K562 (cell line): ENCODE measurements at regions not wholly inside any gene's neighbourhood (a gene's known extent, or its start where the extent isn't known, plus 50 kb on each side); places are given as distances from the start of the nearest gene placed in this dataset.

ENCODE experiments used
- ATAC-seq: fragments of 200-7000 bp; cut with Tn5 transposase; 3 replicates; pipeline ENCODE4 v1.9.1; 2020; ENCODE audit warnings: moderate library complexity
- BruUV-seq: library from RNA; stranded (reverse); fragments of 400-500 nt; replicated peaks from 2 replicates; lab custom pipeline; 2021; lab: Mats Ljungman, UMichigan
- CTCF ChIA-PET: fragments of 300-600 bp; formaldehyde crosslinking; extraction: SDS; loops from one replicate; lab custom pipeline; 2021; ENCODE audit warnings: low intra/inter-chr PET ratio; lab: Yijun Ruan, JAX
- POLR2A ChIA-PET: fragments of 300-600, 350-650 bp; sonication (Branson Sonifier 250); formaldehyde crosslinking; extraction: SDS; loops from one replicate; lab custom pipeline; 2021; ENCODE audit warnings: antibody characterized with exemption, inconsistent platforms; lab: Yijun Ruan, JAX
- DNase-seq, 4 experiments: peaks; one replicate each; pipeline versions ENCODE4 v3.0.0 to v3.0.0-alpha.2; 2011 to 2018; ENCODE audit warnings: low spot score in 3 of 4, mixed read lengths in 3 of 4; ENCODE audit errors: extremely low read depth in 1 of 4
- FAIRE-seq: peaks from 2 replicates; lab custom pipeline; 2011; peaks lifted over from hg19 to GRCh38; lab: Jason Lieb, UNC
- H2AFZ ChIP-seq: 2 replicates; pipeline ENCODE4 v1.6.0; 2011; ENCODE audit warnings: low read depth, low read length, control low read depth, inconsistent platforms
- H3K27ac ChIP-seq: fragments of 200-600 bp; 3 replicates; pipeline ENCODE4 v1.8.0; 2011; ENCODE audit warnings: low read depth, mild to moderate bottlenecking, control low read depth, inconsistent platforms, low read length, moderate library complexity, mixed read lengths; ENCODE audit errors: extremely low read depth
- H3K27me3 ChIP-seq, 2 experiments: fragments of 300-600 bp in 1 of 2; 2 replicates in 1 of 2; 3 replicates in 1 of 2; pipeline versions ENCODE4 v1.6.0 to v1.8.0; 2011; ENCODE audit warnings: inconsistent platforms in 2 of 2, low read length in 2 of 2, mild to moderate bottlenecking in 1 of 2, mixed read lengths in 1 of 2, moderate library complexity in 1 of 2; ENCODE audit not compliant: control insufficient read depth in 2 of 2, insufficient read depth in 2 of 2
- H3K36me3 ChIP-seq: fragments of 300-600 bp; 3 replicates; pipeline ENCODE4 v1.8.0; 2011; ENCODE audit warnings: mild to moderate bottlenecking, low read length, inconsistent platforms; ENCODE audit not compliant: control insufficient read depth, insufficient read depth
- H3K4me1 ChIP-seq, 2 experiments: fragments of 200-600 bp in 1 of 2; replicated peaks in 1 of 2; 2 replicates in 1 of 2; 3 replicates in 1 of 2; pipeline versions ENCODE4 v1.5.1 to v1.8.0; 2011; ENCODE audit warnings: inconsistent platforms in 2 of 2, low read length in 2 of 2, mild to moderate bottlenecking in 1 of 2, mixed read lengths in 1 of 2, moderate library complexity in 1 of 2; ENCODE audit not compliant: control insufficient read depth in 2 of 2, insufficient read depth in 2 of 2
- H3K4me2 ChIP-seq: 2 replicates; pipeline ENCODE4 v1.6.1; 2011; ENCODE audit warnings: low read length, control low read depth, inconsistent platforms, mixed read lengths; ENCODE audit not compliant: insufficient read depth
- H3K4me3 ChIP-seq: fragments of 200-600 bp; sonication (generic), shearing (Covaris generic); 2 replicates; pipeline ENCODE4 v1.5.1; 2016; ENCODE audit warnings: control low read depth, inconsistent platforms
- H3K79me2 ChIP-seq: fragments of 200-600 bp; 3 replicates; pipeline ENCODE4 v1.8.0; 2011; ENCODE audit warnings: low read length, inconsistent platforms; ENCODE audit not compliant: control insufficient read depth, insufficient read depth
- H3K9ac ChIP-seq, 2 experiments: 2 replicates each; pipeline versions ENCODE4 v1.6.0 to v1.6.1; 2011; ENCODE audit warnings: low read depth in 2 of 2, low read length in 2 of 2, control low read depth in 1 of 2, inconsistent platforms in 1 of 2, mild to moderate bottlenecking in 1 of 2, mixed read lengths in 1 of 2; ENCODE audit not compliant: insufficient read depth in 1 of 2
- H3K9me1 ChIP-seq: one replicate; pipeline ENCODE4 v1.6.0; 2011; ENCODE audit warnings: inconsistent platforms, mild to moderate bottlenecking, low read length, moderate library complexity; ENCODE audit not compliant: control insufficient read depth, insufficient read depth
- H3K9me3 ChIP-seq: replicated peaks from 2 replicates; pipeline ENCODE4 v1.5.1; 2011; ENCODE audit warnings: low read depth, low read length, inconsistent platforms; ENCODE audit not compliant: control insufficient read depth, insufficient read depth
- H4K20me1 ChIP-seq: replicated peaks from 2 replicates; pipeline ENCODE4 v1.6.1; 2011; ENCODE audit warnings: low read length, inconsistent platforms, mixed read lengths; ENCODE audit not compliant: control insufficient read depth, insufficient read depth
- CREB3 ChIP-seq: fragments of 450-650 bp; conservative IDR thresholded peaks from 2 replicates; pipeline ENCODE4 v1.6.1; 2016; ENCODE audit warnings: missing genetic modification characterization, low read depth, mild to moderate bottlenecking, missing compliant biosample characterization, moderate library complexity
- FIP1L1 ChIP-seq: fragments of 200-400 bp; formaldehyde crosslinking; IDR thresholded peaks from 2 replicates; pipeline ENCODE4 v1.6.1; 2018; ENCODE audit warnings: mild to moderate bottlenecking, low read depth, low read length; ENCODE audit not compliant: poor library complexity, severe bottlenecking
- HDGF ChIP-seq: fragments of 450-650 bp; IDR thresholded peaks from 2 replicates; pipeline ENCODE4 v1.6.1; 2016
- HMBOX1 ChIP-seq: sonication (generic); IDR thresholded peaks from 2 replicates; pipeline ENCODE4 v1.6.1; 2016
- MYBL2 ChIP-seq, 2 experiments: fragments of 450-650 bp in 1 of 2; sonication (generic) in 1 of 2; formaldehyde crosslinking in 1 of 2; IDR thresholded peaks; 2 replicates each; pipeline versions ENCODE4 v1.6.1 to v1.8.1; 2017 to 2022; ENCODE audit warnings: borderline replicate concordance in 1 of 2, inconsistent platforms in 1 of 2, low read depth in 1 of 2, mild to moderate bottlenecking in 1 of 2, missing genetic modification reagents in 1 of 2, moderate library complexity in 1 of 2
- NONO ChIP-seq, 2 experiments: fragments of 200-400 bp in 1 of 2; fragments of 450-650 bp in 1 of 2; formaldehyde crosslinking in 1 of 2; IDR thresholded peaks; 2 replicates each; pipeline ENCODE4 v1.6.1; 2017; ENCODE audit warnings: low read depth in 2 of 2, mild to moderate bottlenecking in 2 of 2, moderate library complexity in 2 of 2, low read length in 1 of 2
- PML ChIP-seq: IDR thresholded peaks from 2 replicates; pipeline ENCODE4 v1.6.1; 2012; ENCODE audit warnings: low read length, inconsistent platforms
- STAG1 ChIP-seq: sonication (generic); formaldehyde crosslinking; IDR thresholded peaks from 2 replicates; pipeline ENCODE4 v1.5.0; 2020; ENCODE audit warnings: missing genetic modification reagents, borderline replicate concordance
- STAT6 ChIP-seq: sonication (generic); formaldehyde crosslinking; IDR thresholded peaks from 2 replicates; pipeline ENCODE4 v1.8.1; 2023; ENCODE audit warnings: mild to moderate bottlenecking, missing genetic modification reagents
- ZNF224 ChIP-seq: sonication (generic); formaldehyde crosslinking; IDR thresholded peaks from 2 replicates; pipeline ENCODE4 v1.8.0; 2022; ENCODE audit warnings: mild to moderate bottlenecking, missing genetic modification reagents
- ZNF253 ChIP-seq: fragments of 250-450 bp; sonication (Bioruptor Pico); conservative IDR thresholded peaks from 2 replicates; pipeline ENCODE4 v1.6.1; 2021; ENCODE audit warnings: mild to moderate bottlenecking
- ZNF76 ChIP-seq: fragments of 250-450 bp; sonication (Bioruptor Pico); IDR thresholded peaks from 2 replicates; pipeline ENCODE4 v1.4.0; 2020; ENCODE audit warnings: mild to moderate bottlenecking, moderate library complexity, borderline replicate concordance
- ZNF785 ChIP-seq: fragments of 250-450 bp; sonication (Bioruptor Pico); IDR thresholded peaks from 2 replicates; pipeline ENCODE4 v1.4.0; 2020; ENCODE audit warnings: mild to moderate bottlenecking
- WGBS: fragments of 100-300 bp; shearing (Covaris generic); methylation state at CpG from one replicate; pipeline ENCODE4 v1.1.6; 2016; ENCODE audit warnings: low coverage, mixed read lengths; ENCODE audit not compliant: insufficient coverage; ENCODE audit errors: missing lambda C conversion rate; 5-methylcytosine and 5-hydroxymethylcytosine counted together
- in situ Hi-C: fragments of 300-500 bp; cut with MboI; formaldehyde crosslinking; loops from 4 replicates; pipeline ENCODE4 v1.15.0; 2018; ENCODE audit warnings: inconsistent platforms, mixed read lengths
- intact Hi-C: fragments of 100-400 bp; cut with micrococcal nuclease; formaldehyde crosslinking; loops from 2 replicates; pipeline ENCODE4 v1.14.2; 2022

GRCh38 chr11:81569999-81570398 is 1163.7 kb downstream of the FAM181B start:
- WGBS: 0% methylated on average over 1 of the region's 1 CpG
- ATAC-seq: no peak
- H3K27me3 ChIP-seq: no peaks in the 10 kb centered on the region
- TF ChIP-seq ZNF224 (CRISPR knock-in tag) (no peak), HDGF (no peak), ZNF76 (no peak), FIP1L1 (no peak), CREB3 (tag) (no peak)
- TF ChIP-seq, all 486 proteins: peak for 0
- no peak for DNase-seq
- Histone ChIP-seq H4K20me1 (no peaks in the 10 kb centered on the region), H3K4me1 (no peaks in the 10 kb centered on the region), H3K9me3 (no peaks in the 10 kb centered on the region; the same call in 1 of the 2 replicates), H3K27ac (no peak overlapping the region), H3K79me2 (no peaks in the 10 kb centered on the region), H3K9me1 (no peaks in the 10 kb centered on the region), H3K36me3 (no peaks in the 10 kb centered on the region), H3K4me2 (no peak overlapping the region), H3K4me3 (no peak overlapping the region), H3K9ac (no peak overlapping the region), H2AFZ (no peak overlapping the region)
- CTCF ChIA-PET: no interaction called here
- no peak for FAIRE-seq
- in situ Hi-C loops: no loop called here
- POLR2A ChIA-PET: no interaction called here
- intact Hi-C loops: no loop called here
- no TSS peak for BruUV-seq

- Histone ChIP-seq H3K27me3 (no peaks in the 10 kb centered on the region), H2AFZ (no peak overlapping the region), H4K20me1 (no peaks in the 10 kb centered on the region), H3K4me3 (no peak overlapping the region), H3K79me2 (no peaks in the 10 kb centered on the region), H3K9me3 (no peaks in the 10 kb centered on the region; the same call in 1 of the 2 replicates), H3K9me1 (no peaks in the 10 kb centered on the region), H3K4me2 (no peak overlapping the region), H3K27ac (no peak overlapping the region), H3K4me1 (no peaks in the 10 kb centered on the region), H3K36me3 (no peaks in the 10 kb centered on the region), H3K9ac (no peak overlapping the region)
- in situ Hi-C loops: no loop called here
- FAIRE-seq (no peak), ATAC-seq (no peak), DNase-seq (no peak)
- intact Hi-C loops: no loop called here
- CTCF ChIA-PET: no interaction called here
- POLR2A ChIA-PET: no interaction called here
- no TSS peak for BruUV-seq
- no peak for TF ChIP-seq HMBOX1
- TF ChIP-seq STAG1: no peak
- TF ChIP-seq NONO (IDR thresholded peaks at IDR 0.05; ENCODE audit: low read depth in 2 of 2, low read length in 1 of 2): no peak
- no peak for TF ChIP-seq PML
- no peak for TF ChIP-seq MYBL2 (IDR thresholded peaks at IDR 0.05; ENCODE audit: low read depth)
- no peak for TF ChIP-seq MYBL2 (CRISPR knock-in tag; IDR thresholded peaks at IDR 0.05; ENCODE audit: borderline replicate concordance)
- TF ChIP-seq ZNF253 (CRISPR knock-in tag): no peak
- TF ChIP-seq STAT6 (CRISPR knock-in tag): no peak
- no peak for TF ChIP-seq ZNF785 (CRISPR knock-in tag)
Measured at GRCh38 chr11:81568918-81569317, 1164.7 kb downstream of the FAM181B start.
